ENCODE measurements at regions not wholly inside any gene's neighbourhood (a gene's known extent, or its start where the extent isn't known, plus 50 kb on each side); places are given as distances from the start of the nearest gene placed in this dataset.

DNA sequence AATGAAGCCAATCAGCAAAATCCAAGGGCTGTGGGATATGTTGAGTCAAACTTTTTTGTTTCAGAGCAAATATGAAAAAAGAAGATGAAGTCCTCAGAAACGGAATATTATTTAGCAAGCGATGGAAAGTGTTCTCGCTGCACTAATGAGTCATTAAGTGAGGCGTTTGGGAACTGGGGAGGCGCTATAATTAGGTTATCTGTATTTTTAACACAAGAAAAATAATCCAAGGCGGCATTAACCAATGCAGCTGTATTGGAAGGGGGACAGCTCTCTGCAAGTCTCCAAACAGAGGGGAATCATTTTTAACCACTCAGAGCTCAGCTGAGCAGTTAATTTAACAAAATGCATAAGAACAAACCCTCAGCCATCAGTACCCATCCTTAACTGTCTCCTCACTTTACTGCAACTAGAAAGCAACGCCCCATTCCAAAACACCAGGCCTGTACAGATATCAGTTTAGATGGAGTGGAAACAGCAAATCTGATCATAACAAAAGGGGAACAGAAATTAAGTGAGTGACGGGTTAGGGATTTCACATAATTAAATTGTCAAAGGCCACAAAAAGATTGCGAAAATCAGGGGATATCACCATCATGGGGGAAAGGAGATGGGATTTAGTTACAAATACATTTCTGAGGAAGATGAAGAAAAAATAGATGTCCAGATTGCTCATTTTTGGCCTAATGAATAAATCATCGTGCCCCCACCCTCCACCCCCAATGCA lies 211.0 kb upstream of the TOX3 start:
- TF ChIP-seq EGR1 (IDR thresholded peaks at IDR 0.05) (no peak), EP300 (IDR thresholded peaks at IDR 0.05; ENCODE audit: borderline replicate concordance) (no peak), NFIC (IDR thresholded peaks at IDR 0.05) (no peak), YY1 (IDR thresholded peaks at IDR 0.05; ENCODE audit: low read depth) (no peak), TAF1 (IDR thresholded peaks at IDR 0.05; ENCODE audit: low read depth) (no peak), CEBPB (IDR thresholded peaks at IDR 0.05) (no peak)
- TF ChIP-seq, protein P1, sequence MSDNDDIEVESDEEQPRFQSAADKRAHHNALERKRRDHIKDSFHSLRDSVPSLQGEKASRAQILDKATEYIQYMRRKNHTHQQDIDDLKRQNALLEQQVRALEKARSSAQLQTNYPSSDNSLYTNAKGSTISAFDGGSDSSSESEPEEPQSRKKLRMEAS (IDR thresholded peaks at IDR 0.05), result no peak

Data from Ishikawa (cell line).